ENCODE measurements at regions not wholly inside any gene's neighbourhood (a gene's known extent, or its start where the extent isn't known, plus 50 kb on each side); places are given as distances from the start of the nearest gene placed in this dataset.

DNA sequence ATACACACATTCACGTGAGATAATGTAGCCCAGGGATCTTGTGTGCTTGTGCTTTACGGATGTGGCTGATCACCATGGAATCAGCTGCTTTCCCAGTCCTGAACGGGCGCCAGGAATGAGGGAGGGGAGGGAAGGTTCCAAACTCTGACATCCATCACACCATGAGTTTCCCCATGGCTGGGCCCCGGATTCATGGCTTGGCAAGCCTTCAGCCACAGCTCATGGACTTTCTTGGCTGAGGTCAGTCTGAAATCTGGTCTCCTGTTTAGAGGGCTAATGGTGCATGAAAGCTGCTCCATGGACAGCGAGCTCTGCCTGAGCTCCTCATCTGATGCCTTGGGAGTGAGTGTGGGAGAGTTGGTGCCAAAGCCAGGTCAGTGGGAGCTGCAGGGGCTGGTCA, 767.6 kb upstream of the EEF2KMT start:
- no peak for DNase-seq

DNA sequence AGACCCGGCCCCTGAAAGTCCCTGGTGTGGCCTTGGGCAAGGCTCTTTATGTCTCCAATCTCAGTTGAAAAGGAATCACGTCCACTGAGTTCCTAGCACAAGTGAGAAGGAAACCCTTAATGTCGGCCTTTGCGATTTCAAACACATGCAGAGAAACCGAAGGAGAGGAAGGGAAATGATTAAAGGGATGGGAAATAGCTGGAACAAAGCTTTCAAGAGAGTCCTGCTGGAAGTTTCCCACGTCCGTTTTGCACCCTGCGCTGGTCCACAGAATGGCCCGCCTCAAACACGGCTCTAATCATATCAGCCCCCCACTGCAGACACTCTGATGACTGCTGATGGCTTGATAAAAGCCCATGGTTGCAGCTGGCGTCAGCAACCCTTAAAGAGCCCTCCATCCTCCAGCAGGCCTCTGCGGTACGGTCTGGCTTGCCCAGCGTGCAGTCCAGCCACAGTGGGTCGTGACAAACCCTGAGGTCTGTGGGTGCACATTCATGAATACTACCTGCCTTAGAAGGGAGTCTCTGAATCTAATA, 765.5 kb upstream of the EEF2KMT start:
- DNase-seq: no peak

DNA sequence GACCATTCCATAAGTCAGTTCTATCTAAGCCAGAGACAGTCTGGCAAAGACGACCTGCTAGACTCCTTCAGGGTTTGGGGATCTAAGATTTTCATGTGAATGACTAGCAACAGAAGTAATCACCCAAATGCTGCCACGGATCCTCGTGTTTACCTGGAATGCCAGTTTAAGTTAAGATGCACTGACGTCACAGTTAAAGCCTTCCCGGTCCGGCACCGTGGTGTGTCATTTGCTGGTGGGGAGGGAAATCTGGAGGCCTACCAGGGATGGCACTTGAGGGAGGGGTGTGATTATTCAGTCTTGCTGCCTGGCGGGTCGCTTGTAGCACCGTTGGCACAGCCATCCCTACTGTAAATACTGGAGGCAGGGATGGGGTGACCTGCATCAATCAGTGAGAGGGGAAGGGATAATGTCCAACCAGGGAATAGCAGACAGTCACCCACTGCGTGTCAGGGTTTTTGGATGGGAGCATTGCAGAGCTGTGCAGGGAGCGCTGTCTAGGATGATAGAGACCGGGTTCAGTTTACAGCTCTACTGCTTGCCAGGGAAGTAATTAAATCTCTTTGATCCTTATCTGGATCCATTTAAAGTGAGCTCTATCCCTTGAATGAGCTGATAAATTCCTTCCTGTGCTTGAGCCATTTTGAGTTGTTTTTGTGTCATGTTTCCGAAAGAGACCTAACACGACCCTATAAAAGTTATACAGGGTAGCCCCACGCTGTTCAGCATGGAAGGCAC, 764.7 kb upstream of the EEF2KMT start:
- no peak for DNase-seq

DNA sequence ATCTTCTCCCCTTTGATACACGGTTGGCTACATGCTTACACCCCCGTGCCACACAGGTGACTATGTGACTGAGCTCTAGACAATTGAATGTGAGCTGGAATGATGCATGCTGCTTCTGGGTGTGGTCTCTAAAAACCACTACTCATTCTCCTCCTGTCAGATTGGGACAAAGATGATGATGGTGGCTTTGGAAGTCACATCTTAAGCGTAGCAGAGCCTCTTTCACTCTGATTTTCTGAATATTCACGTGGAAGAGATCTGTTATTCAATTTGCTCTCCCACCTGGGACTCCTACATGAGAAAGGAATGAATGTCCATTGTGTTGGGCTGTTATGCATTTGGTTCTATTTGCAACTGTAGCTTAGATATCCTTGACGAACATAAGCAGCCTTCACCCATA, 763.6 kb upstream of the EEF2KMT start:
- DNase-seq: no peak

DNA sequence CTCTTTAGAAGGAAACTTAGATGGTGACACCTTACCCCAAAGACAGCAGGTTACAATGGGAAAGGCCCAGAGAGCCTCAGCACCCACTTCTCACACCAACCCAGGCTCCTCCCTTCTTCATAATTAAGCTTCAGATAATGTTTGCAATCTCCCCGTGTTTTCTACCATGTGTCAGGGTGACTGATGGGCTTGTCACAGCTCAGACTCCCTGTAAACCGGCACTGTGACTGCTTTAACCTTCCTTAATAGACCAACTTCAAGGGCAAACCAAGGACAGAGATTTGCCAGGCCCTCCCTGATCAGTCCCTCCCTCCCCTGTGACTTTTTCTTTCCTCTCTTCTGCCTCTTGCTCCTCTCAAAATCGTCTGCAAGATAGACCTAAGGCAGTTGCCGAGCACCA, 760.6 kb upstream of the EEF2KMT start:
- DNase-seq: no peak

DNA sequence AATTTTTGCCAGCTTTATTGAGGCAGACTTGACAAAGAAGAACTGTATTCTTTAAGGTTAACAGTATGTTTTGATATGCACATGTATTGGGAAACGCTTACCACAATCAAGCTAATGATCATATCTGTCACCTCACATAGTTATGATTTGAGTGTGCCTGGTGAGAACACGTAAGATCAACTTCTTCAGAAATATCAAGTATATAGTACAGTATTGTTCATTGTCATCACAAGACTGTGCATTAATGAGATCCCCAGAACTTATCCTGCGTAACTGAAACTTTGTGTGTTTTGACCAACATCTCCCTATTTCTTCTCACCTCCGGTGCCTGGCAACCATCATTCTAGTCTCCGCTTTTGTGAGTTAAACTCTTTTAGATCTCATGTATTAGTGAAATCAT, 756.4 kb upstream of the EEF2KMT start:
- DNase-seq: no peak

DNA sequence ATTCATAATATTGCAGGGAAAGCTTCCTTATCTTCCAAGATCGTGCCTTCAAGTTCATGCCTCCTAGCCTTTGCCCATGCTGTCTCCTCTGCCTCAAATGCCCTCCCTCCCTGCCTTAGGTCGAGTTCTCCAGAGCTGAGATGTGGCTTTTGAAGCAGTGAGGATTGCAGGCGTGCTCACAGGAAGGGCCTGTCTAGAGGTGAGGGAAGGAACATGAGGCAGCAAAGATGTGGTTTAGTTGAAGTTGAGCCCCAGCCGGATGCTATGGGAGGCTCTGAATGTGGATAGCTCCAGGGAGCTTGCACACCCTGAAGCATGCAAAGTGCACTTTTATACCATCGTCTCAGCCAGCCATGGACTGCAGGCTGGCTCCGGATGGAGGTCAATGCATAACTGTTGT, 754.6 kb upstream of the EEF2KMT start:
- no peak for DNase-seq

DNA sequence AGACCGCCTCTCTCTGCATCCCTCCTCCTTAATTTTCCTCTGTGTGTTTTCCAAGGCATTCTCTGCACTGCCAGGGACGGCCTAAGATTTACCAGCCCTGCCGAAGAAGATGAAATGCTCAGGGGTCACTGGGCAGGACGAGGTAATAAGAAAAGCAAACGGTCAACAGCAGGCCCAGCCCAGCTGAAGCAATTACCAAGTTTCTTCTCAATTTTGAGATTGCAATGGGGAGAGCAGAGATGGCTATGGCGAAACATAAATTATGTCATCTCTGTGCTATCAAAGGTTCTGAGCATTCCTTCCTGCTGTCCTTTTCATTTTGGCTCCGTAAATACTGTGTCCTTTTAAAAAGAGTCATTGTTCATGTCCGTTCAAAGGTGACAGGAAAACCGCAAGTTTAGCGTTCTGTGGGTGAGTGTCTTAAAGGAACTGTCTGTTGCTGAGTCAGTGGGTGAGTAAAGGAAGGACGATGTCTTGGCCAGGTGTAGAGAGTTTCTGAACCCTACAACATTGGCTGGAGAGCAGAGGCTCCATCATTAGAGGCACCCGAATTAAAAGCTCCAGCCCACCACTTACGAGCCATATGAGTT, 753.9 kb upstream of the EEF2KMT start:
- no peak for DNase-seq

DNA sequence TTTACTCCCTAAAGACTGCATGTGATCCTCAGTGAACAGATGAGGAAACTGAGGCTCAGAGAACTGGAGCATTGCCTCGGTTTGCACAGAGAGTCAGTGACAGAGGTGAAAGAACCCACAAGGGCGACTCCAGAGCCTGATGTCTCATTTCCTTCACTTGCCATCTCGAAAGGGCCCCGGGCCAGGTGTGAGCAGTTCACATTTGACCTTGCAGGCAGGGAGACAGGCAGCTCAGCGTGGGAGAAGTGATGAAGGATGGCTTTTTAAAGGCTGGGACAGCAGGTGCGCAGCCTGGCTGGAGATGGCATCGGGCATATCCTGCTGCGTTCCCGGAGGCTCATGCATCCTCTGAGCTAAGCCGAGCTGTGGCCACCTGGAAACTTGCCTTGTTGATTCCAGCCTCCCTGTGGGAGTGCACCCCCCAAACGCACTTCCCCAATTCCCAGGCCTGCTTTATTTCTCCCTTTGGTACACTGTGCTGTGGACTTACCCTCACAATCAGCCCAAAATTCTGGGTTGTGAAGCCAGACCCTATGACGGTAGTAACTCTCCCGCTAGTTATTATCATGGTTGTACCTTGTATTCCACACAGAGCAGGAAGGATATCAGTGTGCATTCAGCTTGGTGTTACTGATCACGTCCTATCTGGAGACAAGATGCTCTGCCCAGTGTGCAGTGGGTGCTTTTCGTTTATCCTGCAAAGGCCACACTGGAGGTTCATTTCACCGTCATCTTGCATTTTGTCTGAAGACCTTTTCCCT, 753.2 kb upstream of the EEF2KMT start:
- no peak for DNase-seq

DNA sequence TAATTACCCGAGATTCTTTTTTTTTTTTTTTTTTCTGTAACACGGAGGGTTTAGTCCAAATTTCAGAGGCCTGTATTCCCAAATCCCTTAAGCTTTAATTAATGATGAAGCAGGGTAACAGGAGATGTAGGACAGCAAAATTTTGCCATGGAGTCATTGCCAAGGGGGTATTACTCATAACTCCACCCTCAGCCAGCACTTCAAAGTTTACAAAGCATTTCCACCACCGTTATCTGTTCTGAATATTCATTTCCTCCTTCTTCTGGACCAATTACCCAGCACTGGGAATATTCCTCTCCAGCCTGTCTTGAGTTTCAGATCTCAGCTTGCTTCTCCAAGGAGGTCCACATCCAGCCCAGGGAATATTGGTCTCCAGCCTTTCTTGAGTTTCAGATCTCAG, 747.5 kb upstream of the EEF2KMT start:
- no peak for DNase-seq

DNA sequence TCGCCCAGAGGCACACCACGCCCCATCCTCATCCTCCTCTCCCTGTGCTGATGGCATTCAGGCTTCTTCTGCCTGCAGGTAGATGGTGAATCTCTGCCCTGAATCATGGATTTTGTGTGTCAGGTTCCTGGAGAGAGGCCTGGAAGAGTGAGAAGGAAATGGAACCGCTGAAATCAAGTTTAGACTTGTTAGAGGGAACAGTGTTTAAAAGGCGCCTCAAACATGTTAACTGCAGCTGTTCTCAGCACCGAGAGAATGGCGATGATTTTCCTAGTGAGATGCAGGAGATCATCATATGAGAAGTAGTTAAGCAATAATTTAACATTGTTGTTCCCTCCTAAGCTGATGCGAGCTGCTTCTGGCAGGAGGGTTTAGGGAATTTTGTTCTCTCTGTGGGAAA, 744.4 kb upstream of the EEF2KMT start:
- no peak for DNase-seq

DNA sequence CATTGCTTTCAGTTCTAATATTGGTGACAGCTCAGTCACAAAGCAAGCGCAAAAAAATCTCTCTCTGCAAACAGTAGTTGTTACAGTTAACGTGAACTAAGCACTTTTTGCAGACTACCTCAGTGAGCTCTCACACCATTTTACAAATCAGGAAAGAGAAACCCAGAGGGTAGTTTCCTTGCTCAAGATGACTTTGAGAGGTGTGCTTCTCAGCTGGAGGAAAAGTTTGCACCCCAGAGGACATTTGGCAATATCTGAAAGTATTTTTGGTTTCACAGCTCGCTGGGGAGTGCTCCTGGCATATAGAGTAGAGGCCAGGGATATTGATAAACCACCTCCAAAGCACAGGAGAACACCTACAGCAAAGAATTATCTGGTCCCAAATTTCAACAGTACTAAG, 741.1 kb upstream of the EEF2KMT start:
- no peak for DNase-seq

DNA sequence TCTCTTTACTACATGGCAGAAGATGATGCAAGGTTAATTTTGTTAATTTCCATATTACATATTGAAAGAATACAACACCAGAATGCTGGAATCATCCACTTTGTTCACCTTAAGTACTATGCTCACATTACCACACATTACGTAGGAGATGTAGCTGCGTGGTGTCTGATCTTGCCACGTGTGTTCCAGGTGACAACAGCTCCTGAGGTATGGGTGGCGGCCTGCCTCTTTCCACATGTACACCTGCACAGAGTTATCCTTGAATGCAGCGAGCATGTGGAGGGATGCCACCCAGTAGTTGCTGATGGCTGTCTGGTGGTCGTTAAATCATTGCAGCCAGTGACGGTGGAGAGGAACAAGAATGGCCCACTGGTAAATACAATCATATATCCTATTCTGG, 740.5 kb upstream of the EEF2KMT start:
- DNase-seq: no peak

DNA sequence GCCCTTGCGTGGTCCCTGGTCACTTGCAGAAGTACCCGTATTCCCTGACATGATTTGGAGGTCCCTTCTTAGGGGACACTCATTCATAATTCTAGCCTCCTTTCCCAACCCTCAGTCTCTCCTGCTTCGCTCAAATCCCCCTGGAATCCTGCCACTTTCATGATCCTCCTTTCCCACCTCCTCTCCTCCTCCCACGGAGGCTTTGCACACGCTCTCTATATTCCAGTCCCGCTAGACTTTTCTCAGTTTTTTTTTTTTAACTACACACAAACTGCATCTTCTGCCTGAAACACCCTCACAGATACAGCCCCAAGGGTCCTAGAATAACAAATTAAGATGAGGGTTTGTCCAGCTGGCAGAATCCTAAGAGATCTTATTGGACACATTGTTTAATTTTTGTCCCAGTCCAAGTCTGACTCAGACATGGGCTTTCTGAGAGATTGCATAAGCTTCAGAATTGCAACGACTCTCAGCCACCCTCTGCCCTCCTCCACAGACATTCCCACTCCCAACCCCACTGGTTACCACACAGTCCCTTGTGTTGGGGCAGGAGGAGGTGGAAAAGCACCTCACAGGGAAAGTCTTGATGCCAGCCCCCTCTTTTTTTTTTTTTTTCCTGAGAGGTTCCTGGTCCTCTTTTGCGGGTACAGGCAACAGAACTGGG, 739.5 kb upstream of the EEF2KMT start:
- DNase-seq: no peak

DNA sequence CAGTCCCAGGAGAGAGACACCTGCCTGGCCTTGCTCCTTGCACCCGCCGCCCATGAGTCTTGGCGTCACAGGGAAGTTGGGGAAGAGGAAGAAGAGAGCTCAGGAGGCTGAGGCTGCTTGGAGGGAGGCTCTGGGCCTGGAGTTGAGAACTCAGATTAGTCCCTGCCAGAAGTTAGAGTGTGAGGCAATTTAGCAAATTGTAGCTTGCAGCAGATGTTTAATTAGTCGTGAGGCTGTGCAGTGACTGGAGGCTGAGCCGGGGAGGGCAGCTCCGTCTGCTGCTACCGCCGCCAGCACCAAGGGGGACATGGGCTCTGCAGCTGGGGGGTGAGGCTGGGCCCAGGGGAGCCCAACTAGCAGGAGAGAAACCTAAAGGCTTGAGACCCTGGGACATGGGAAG, 738.3 kb upstream of the EEF2KMT start:
- DNase-seq: no peak

DNA sequence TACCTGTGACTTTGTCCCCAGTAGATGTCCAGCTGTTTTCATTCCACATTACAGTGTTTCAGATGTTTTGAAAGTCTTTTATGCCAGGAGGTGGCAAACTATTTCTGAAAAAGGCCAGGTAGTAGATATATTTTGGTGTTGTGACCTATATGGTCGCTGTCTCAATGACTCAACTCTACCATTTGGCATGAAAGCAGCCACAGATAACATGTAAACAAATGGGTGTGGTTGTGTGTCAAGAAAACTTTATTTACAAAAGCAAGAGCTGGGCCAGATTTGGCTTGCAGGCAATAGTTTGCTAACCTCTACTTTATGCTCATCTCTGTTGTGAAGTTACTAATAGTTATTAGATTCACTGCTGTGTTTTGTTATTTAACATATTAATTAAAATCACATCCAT, 728.7 kb upstream of the EEF2KMT start:
- no peak for DNase-seq

DNA sequence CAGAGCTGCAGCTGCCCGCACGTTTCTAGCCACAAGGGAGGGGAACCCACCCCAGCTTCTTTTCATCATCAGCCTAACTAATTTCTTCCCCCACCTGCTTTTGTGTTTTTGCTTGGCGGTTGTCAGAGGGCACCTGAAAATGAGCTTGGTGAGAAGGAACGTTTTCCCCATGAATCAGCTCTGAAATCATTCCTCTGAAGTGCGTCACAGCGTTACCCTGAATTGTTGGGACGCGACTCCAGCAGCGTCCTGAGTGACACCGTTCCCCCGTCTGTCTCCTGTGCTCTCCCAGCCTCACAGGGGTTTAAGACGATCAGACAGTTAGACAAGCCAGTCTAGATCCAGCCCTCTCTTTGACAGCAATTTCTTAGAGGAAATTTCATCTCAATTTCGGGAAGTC, 722.9 kb upstream of the EEF2KMT start:
- DNase-seq: no peak

DNA sequence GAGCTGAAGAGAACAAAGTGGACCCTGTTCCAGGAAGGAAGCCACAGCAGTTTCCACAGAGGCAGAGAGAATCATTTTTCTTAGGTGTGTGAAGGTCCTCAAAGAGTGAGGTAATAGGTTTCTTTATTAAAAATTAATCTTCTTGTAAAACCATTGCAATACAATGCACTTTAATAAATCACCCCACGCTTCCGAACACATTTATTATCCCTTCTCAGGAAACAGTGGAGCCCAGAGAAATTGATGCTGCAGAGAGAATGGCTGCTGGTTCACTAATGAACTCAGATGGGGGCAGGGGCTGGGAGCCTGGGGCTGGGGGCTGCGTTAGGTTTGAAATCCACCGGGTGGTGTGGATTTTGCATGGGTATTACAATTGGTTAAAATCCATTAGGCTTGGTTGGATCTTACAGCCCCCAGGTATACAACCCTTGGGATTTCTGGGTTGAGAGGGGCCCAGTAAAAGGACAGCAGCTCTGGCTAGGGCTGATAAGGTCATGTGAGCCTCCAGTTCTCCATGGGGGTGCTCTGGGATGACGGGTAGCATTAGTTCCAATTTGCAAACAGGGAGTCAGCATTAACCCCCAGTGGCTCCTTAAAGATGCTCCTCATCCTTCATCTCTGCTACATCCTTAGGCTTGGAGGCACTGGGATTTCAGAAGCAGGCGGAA, 718.1 kb upstream of the EEF2KMT start:
- DNase-seq: no peak

DNA sequence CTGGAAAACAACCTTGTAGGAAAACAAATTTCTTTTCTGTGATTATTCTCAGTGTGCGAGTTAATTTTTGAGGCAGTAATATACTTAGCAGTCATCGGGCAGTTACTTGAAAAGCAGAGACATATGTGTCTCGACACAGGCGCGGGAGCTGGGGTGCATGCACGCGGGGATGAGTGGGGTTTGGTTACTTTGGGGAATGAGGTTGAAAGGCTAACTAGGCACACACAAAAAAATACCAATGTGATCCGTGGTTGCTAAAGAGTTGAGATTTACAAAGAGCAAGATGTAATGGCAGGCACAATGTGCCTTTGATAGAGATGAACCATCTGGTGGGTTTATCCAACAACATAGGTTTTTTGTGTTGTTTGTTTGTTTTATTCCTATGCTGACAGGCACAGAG, 703.8 kb upstream of the EEF2KMT start:
- DNase-seq: no peak

DNA sequence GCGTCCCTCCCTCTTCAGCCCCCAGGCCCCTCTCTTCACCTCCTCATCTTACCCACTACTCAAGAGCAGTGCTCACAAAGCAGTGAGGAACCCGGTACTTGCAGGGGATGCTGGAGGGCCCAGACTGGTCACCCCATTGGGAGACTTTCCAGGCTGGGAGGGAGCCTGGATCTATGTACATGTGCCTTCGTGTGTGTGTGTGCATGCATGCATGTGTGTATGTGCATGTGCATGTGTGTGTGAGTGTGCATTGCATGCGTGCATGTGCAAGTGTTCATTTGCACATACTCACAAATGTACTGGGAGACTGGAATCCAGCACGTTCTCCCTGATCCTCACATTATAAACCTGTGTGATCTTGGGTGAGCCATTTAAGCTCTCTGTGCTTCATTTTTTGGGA, 696.0 kb upstream of the EEF2KMT start:
- DNase-seq: no peak

DNA sequence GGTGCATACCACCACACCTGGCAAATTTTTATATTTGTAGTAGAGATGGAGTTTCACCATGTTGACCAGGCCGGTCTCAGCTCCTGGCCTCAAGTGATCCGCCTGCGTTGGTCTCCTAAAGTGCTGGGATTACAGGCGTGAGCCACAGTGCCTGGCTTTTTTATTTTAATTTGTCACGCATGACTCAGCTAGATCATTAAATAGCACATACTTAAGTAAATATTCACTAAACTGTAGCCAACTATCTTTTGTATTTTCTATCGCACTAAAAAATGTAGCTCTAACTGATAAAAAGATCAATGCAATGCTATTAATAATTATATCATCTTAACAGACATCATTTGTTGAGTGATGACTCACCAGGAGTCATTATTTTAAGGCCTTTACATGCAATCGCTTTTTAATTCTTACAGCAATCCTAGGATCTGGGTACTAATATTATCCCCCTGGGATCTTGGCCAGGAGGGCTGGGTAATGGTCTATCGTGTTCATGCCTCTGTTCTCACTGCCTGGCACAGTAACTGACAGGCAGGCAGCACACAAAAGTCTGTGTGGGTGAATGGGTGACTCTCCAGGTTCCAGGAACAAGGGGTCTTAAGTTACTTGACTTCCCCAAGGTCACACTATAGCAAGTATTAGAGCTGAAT, 693.5 kb upstream of the EEF2KMT start:
- DNase-seq: no peak

DNA sequence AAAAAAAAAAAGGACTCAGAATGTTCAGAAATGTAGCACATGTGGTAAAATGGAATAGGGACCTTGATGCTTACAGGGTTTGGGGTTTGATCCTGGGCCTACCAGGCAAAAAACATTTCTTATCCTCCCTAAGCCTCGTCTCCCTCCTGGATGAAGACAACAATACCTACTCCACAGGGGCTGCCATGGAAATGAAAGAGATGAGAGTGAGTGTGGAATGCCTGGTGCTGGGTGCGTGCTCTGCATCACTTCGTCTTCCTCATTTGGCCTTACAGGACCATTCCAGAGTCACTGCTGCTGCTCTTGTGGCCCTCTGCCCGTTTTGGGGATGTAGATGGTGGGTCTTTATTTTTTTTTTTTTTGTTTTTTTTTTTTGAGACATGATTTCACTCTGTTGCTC, 692.9 kb upstream of the EEF2KMT start:
- no peak for DNase-seq

DNA sequence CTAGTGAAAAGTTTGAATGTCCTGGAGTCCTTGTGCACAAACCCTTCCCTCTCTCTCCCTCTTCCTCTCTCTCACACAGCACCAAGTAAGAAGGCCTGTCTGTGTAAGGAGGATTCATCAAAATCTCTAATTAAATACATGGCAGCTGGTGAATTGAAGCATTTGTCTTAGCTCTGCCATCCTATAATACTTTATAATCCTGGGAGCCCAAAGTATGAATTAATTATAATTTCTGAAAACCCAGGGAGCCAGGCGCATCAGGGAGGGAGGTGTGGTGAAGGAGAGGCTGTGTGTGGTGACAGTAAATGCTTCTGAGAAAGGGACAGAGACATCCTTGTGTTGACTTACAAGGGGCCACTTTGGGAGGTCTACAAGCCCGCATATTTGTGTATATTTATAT, 691.4 kb upstream of the EEF2KMT start:
- DNase-seq: no peak

Measured in activated gamma-delta T cell treated with Interleukin-2 at 50 U/mL for 16 hours (primary cell).